ENCODE measurements at regions not wholly inside any gene's neighbourhood (a gene's known extent, or its start where the extent isn't known, plus 50 kb on each side); places are given as distances from the start of the nearest gene placed in this dataset.

DNA sequence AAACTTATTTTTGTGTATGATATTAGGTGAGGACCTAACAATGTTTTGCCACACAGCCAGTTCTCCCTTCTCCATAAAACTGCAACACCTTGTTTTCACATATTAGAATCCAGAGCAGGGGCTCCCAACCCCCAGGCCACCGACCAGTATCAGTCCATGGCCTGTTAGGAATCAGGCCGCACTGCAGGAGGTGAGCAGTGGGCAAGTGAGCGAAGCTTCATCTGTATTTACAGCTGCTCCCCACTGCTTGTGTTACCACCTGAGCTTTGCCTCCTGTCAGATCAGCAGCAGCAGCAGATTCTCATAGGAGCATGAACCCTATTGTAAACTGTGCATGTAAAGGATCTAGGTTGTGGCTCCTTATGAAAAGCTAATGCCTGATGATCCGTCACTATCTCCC is 185.9 kb upstream of the NSMCE3 start:
- TF ChIP-seq, protein P1, sequence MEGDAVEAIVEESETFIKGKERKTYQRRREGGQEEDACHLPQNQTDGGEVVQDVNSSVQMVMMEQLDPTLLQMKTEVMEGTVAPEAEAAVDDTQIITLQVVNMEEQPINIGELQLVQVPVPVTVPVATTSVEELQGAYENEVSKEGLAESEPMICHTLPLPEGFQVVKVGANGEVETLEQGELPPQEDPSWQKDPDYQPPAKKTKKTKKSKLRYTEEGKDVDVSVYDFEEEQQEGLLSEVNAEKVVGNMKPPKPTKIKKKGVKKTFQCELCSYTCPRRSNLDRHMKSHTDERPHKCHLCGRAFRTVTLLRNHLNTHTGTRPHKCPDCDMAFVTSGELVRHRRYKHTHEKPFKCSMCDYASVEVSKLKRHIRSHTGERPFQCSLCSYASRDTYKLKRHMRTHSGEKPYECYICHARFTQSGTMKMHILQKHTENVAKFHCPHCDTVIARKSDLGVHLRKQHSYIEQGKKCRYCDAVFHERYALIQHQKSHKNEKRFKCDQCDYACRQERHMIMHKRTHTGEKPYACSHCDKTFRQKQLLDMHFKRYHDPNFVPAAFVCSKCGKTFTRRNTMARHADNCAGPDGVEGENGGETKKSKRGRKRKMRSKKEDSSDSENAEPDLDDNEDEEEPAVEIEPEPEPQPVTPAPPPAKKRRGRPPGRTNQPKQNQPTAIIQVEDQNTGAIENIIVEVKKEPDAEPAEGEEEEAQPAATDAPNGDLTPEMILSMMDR (optimal IDR thresholded peaks at IDR 0.05 in 1 of 3, IDR thresholded peaks at IDR 0.05 in 1 of 3, conservative IDR thresholded peaks at IDR 0.05 in 1 of 3; ENCODE audit: extremely low read depth in 1 of 3, insufficient read depth in 2 of 3, low read length in 3 of 3): no peak
- TF ChIP-seq EZH2 (IDR thresholded peaks at IDR 0.05; ENCODE audit: low read length): no peak
